SHP77 (cell line): ENCODE measurements at regions not wholly inside any gene's neighbourhood (a gene's known extent, or its start where the extent isn't known, plus 50 kb on each side); places are given as distances from the start of the nearest gene placed in this dataset.

Experiments used
- DNase-seq, 2 experiments: peaks; one replicate each; lab custom pipeline; 2025; lab: John Stamatoyannopoulos, UW

- no peak for DNase-seq
Measured at GRCh38 chr20:60371384-60371783, 413.2 kb downstream of the CDH26 start.

- DNase-seq: no peak
Measured at GRCh38 chr20:60372275-60372674, 414.1 kb downstream of the CDH26 start.

- DNase-seq: peak; percentile 12 to 63
Measured at GRCh38 chr20:60372822-60373221, 414.6 kb downstream of the CDH26 start.

- no peak for DNase-seq
Measured at GRCh38 chr20:60378620-60379019, 420.4 kb downstream of the CDH26 start.

GRCh38 chr20:60381643-60382400, 423.6 kb downstream of the CDH26 start:
- DNase-seq: no peak

- DNase-seq: no peak
Measured at GRCh38 chr20:60389441-60389840, 431.2 kb downstream of the CDH26 start.

GRCh38 chr20:60389882-60390281, 431.7 kb downstream of the CDH26 start:
- DNase-seq: no peak

- peak; percentile 92 to 93 for DNase-seq
Measured at GRCh38 chr20:60395991-60396390, 437.8 kb downstream of the CDH26 start.

GRCh38 chr20:60400567-60400966, 442.3 kb downstream of the CDH26 start:
- DNase-seq: no peak

GRCh38 chr20:60402189-60403058, 444.2 kb downstream of the CDH26 start:
- DNase-seq: no peak

GRCh38 chr20:60403105-60403741, 445.0 kb downstream of the CDH26 start:
- no peak for DNase-seq

- no peak for DNase-seq
Measured at GRCh38 chr20:60407011-60407771, 449.0 kb downstream of the CDH26 start.

- no peak for DNase-seq
Measured at GRCh38 chr20:60407938-60408337, 449.7 kb downstream of the CDH26 start.

GRCh38 chr20:60408435-60408834, 450.2 kb downstream of the CDH26 start:
- DNase-seq: no peak

- no peak for DNase-seq
Measured at GRCh38 chr20:60410618-60411264, 452.5 kb downstream of the CDH26 start.

GRCh38 chr20:60411813-60412212, 453.6 kb downstream of the CDH26 start:
- no peak for DNase-seq

- no peak for DNase-seq
Measured at GRCh38 chr20:60420676-60421229, 462.5 kb downstream of the CDH26 start.

GRCh38 chr20:60422848-60423247, 464.6 kb downstream of the CDH26 start:
- no peak for DNase-seq

GRCh38 chr20:60424267-60424902, 466.2 kb downstream of the CDH26 start:
- DNase-seq: no peak

GRCh38 chr20:60427516-60427915, 469.3 kb downstream of the CDH26 start:
- no peak for DNase-seq

- no peak for DNase-seq
Measured at GRCh38 chr20:60428651-60429050, 470.4 kb downstream of the CDH26 start.
